ENCODE measurements at regions not wholly inside any gene's neighbourhood (a gene's known extent, or its start where the extent isn't known, plus 50 kb on each side); places are given as distances from the start of the nearest gene placed in this dataset.

GRCh38 chr1:42005530-42005929 is 86.8 kb upstream of the HIVEP3 start:
- Histone ChIP-seq H3K27me3 (no peaks in the 10 kb centered on the region), H3K27ac (no peak overlapping the region), H3K4me3 (no peak overlapping the region), H3K9me3 (no peaks in the 10 kb centered on the region), H3K4me1 (no peaks in the 10 kb centered on the region), H3K36me3 (no peaks in the 10 kb centered on the region)
- TF ChIP-seq EP300 (IDR thresholded peaks at IDR 0.05) (no peak), POLR2AphosphoS5 (IDR thresholded peaks at IDR 0.05) (no peak), POLR2A (IDR thresholded peaks at IDR 0.05) (no peak)
- TF ChIP-seq, protein P1, sequence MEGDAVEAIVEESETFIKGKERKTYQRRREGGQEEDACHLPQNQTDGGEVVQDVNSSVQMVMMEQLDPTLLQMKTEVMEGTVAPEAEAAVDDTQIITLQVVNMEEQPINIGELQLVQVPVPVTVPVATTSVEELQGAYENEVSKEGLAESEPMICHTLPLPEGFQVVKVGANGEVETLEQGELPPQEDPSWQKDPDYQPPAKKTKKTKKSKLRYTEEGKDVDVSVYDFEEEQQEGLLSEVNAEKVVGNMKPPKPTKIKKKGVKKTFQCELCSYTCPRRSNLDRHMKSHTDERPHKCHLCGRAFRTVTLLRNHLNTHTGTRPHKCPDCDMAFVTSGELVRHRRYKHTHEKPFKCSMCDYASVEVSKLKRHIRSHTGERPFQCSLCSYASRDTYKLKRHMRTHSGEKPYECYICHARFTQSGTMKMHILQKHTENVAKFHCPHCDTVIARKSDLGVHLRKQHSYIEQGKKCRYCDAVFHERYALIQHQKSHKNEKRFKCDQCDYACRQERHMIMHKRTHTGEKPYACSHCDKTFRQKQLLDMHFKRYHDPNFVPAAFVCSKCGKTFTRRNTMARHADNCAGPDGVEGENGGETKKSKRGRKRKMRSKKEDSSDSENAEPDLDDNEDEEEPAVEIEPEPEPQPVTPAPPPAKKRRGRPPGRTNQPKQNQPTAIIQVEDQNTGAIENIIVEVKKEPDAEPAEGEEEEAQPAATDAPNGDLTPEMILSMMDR (IDR thresholded peaks at IDR 0.05) = no peak
- WGBS, 2 donors (ENCODE audit: low coverage in 1 of 2) = 56 to 91% methylated on average over 2 of the region's 2 CpGs
- no peak for ATAC-seq

- H3K27ac ChIP-seq = no peak overlapping the region
- no peak overlapping the region for H3K4me3 ChIP-seq
- ATAC-seq = no peak
- no peaks in the 10 kb centered on the region for H3K36me3 ChIP-seq
- TF ChIP-seq, protein P1 (IDR thresholded peaks at IDR 0.05) = no peak
- TF ChIP-seq POLR2A (IDR thresholded peaks at IDR 0.05) = no peak
- TF ChIP-seq EP300 (IDR thresholded peaks at IDR 0.05) = no peak
- TF ChIP-seq POLR2AphosphoS5 (IDR thresholded peaks at IDR 0.05) = no peak
- no peaks in the 10 kb centered on the region for H3K4me1 ChIP-seq
- no peaks in the 10 kb centered on the region for H3K9me3 ChIP-seq
- no peaks in the 10 kb centered on the region for H3K27me3 ChIP-seq
- WGBS, 2 donors (ENCODE audit: low coverage in 1 of 2) = 90 to 100% methylated on average over 1 to 5 of the region's 5 CpGs
Observed at GRCh38 chr1:42004860-42005259, 86.1 kb upstream of the HIVEP3 start.

DNA sequence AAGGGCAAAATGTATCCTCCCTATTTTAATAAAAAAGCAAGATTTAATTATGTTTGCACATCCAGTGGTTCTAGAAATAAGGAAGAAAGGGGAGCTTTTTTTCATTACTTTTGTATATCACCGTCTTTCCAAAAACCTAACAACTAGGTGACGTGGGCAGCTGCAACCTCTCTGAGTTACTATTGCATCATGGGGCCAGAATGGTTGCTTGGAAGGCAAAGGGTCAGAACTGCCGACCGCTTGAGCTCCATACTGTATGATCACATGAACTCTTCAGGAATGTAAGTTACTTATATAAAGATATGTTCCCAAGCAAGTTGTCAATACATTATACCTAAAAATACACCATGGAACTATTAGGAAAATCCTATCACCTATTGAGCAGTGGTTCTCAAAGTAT is 85.6 kb upstream of the HIVEP3 start:
- H3K4me1 ChIP-seq = no peaks in the 10 kb centered on the region
- H3K4me3 ChIP-seq = no peak overlapping the region
- TF ChIP-seq POLR2A (IDR thresholded peaks at IDR 0.05) (no peak), POLR2AphosphoS5 (IDR thresholded peaks at IDR 0.05) (no peak), EP300 (IDR thresholded peaks at IDR 0.05) (no peak)
- TF ChIP-seq, protein P1 (IDR thresholded peaks at IDR 0.05) = no peak
- ATAC-seq = no peak
- no peaks in the 10 kb centered on the region for H3K36me3 ChIP-seq
- no peaks in the 10 kb centered on the region for H3K27me3 ChIP-seq
- no peaks in the 10 kb centered on the region for H3K9me3 ChIP-seq
- H3K27ac ChIP-seq = no peak overlapping the region
- WGBS, 2 donors (ENCODE audit: low coverage in 1 of 2) = 94 to 100% methylated on average over 2 to 4 of the region's 4 CpGs

DNA sequence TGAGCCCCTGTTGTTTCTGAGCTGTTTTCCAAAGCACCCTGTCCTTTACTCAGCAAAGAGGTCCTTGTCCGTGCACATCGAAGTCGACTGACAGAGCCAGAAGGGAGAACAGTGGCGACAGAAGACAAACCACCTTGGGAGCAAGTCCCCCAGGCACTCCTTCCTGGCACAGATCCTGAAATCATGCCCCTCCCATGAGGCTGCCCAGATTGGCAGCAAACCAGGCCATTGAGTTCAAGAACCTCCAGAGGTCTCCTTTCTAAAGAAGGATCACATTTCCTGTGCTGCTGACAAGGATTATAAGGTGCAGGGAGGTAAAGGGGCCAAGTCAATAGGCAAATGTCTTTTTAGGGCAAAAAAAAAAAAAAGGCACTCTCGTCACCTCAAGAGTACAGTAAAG is 84.7 kb upstream of the HIVEP3 start:
- 50 to 81% methylated on average over 1 to 5 of the region's 5 CpGs for WGBS, 2 donors (ENCODE audit: low coverage in 1 of 2)
- no peaks in the 10 kb centered on the region for H3K27me3 ChIP-seq
- H3K36me3 ChIP-seq = no peaks in the 10 kb centered on the region
- no peaks in the 10 kb centered on the region for H3K9me3 ChIP-seq
- no peak overlapping the region for H3K27ac ChIP-seq
- TF ChIP-seq POLR2A (IDR thresholded peaks at IDR 0.05) = no peak
- no peak for TF ChIP-seq EP300 (IDR thresholded peaks at IDR 0.05)
- TF ChIP-seq POLR2AphosphoS5 (IDR thresholded peaks at IDR 0.05) = no peak
- TF ChIP-seq, protein P1 (IDR thresholded peaks at IDR 0.05) = no peak
- no peak overlapping the region for H3K4me3 ChIP-seq
- ATAC-seq = no peak
- no peaks in the 10 kb centered on the region for H3K4me1 ChIP-seq

DNA sequence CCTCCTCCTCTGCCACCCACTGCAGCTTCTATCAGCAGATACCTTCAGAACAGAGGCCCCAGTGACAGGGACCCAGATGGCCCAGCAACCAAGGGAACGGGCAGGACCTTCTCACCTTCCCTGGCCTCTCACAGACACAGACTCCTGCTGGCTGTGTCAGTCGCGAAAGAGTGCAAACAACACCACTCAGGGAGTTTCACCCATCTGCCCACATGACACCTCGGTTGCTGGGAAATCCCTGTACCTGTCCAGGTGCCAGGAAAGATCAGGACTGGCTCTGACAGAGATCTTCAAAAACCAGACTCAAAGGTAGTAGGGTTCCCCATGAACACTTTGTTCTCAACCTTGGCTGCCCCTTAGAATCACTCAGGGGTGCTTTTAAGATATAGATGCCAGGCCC is 83.5 kb upstream of the HIVEP3 start:
- no peaks in the 10 kb centered on the region for H3K36me3 ChIP-seq

More for the DNA sequence above, 83.5 kb upstream of the HIVEP3 start:
- Histone ChIP-seq H3K4me3 (no peak overlapping the region), H3K27me3 (no peaks in the 10 kb centered on the region), H3K4me1 (no peaks in the 10 kb centered on the region), H3K9me3 (no peaks in the 10 kb centered on the region), H3K27ac (no peak overlapping the region)
- TF ChIP-seq, protein P1 (IDR thresholded peaks at IDR 0.05) = no peak
- TF ChIP-seq POLR2A (IDR thresholded peaks at IDR 0.05) (no peak), EP300 (IDR thresholded peaks at IDR 0.05) (no peak), POLR2AphosphoS5 (IDR thresholded peaks at IDR 0.05) (no peak)
- 100% methylated on average over 1 of the region's 4 CpGs; no CpG with 5 or more reads in 1 of the 2 donors for WGBS, 2 donors (ENCODE audit: low coverage in 1 of 2)
- ATAC-seq = no peak
